H1 (cell line): ENCODE measurements at regions not wholly inside any gene's neighbourhood (a gene's known extent, or its start where the extent isn't known, plus 50 kb on each side); places are given as distances from the start of the nearest gene placed in this dataset.
A peak's percentile ranks its signal among the peaks of the same experiment; 100 is the strongest.

Experiments used
- CTCF ChIA-PET: fragments of 300-600 bp; sonication (Branson Sonifier 250); formaldehyde crosslinking; loops from one replicate; lab custom pipeline; 2021; ENCODE audit not compliant: partially characterized antibody; lab: Charles Lee
- POLR2A ChIA-PET: fragments of 300-600 bp; sonication (Branson Sonifier 250); formaldehyde crosslinking; loops from one replicate; lab custom pipeline; 2021; ENCODE audit warnings: inconsistent platforms; ENCODE audit not compliant: partially characterized antibody; lab: Charles Lee
- DNase-seq, 2 experiments: peaks; one replicate each; pipeline versions ENCODE4 v3.0.0 to v3.0.0-alpha.2; 2010 to 2022; ENCODE audit warnings: low spot score in 2 of 2, low read depth in 1 of 2, mixed read lengths in 1 of 2
- FAIRE-seq: peaks from 2 replicates; lab custom pipeline; 2011; peaks lifted over from hg19 to GRCh38; lab: Jason Lieb, UNC
- H2AFZ ChIP-seq: 2 replicates; pipeline ENCODE4 v1.8.1; 2012; ENCODE audit warnings: low read length, inconsistent platforms
- H2AK5ac ChIP-seq: 2 replicates; pipeline ENCODE4 v1.6.1; 2013; ENCODE audit warnings: low read depth, low read length
- H2BK120ac ChIP-seq: replicated peaks from 2 replicates; pipeline ENCODE3; 2013; ENCODE audit warnings: low read depth, low read length, inconsistent platforms
- H2BK12ac ChIP-seq: 2 replicates; pipeline ENCODE4 v1.6.1; 2013; ENCODE audit warnings: low read depth, low read length
- H2BK15ac ChIP-seq: 2 replicates; pipeline ENCODE4 v1.6.1; 2013; ENCODE audit warnings: low read length
- H2BK20ac ChIP-seq: 2 replicates; pipeline ENCODE4 v1.6.1; 2013; ENCODE audit warnings: low read length
- H2BK5ac ChIP-seq: 2 replicates; pipeline ENCODE4 v1.6.1; 2013; ENCODE audit warnings: low read depth, low read length
- H3K14ac ChIP-seq: 2 replicates; pipeline ENCODE4 v1.6.1; 2013; ENCODE audit warnings: inconsistent platforms; ENCODE audit not compliant: insufficient read length
- H3K18ac ChIP-seq: 2 replicates; pipeline ENCODE4 v1.6.1; 2013; ENCODE audit warnings: low read length; ENCODE audit errors: extremely low read depth
- H3K23ac ChIP-seq: 2 replicates; pipeline ENCODE4 v1.6.1; 2013; ENCODE audit warnings: inconsistent platforms; ENCODE audit not compliant: insufficient read length
- H3K23me2 ChIP-seq: 2 replicates; pipeline ENCODE4 v1.6.1; 2013; ENCODE audit warnings: low read depth, low read length
- H3K27ac ChIP-seq: 2 replicates; pipeline ENCODE4 v1.6.1; 2011; ENCODE audit warnings: low read depth, low read length, inconsistent platforms
- H3K27me3 ChIP-seq, 4 experiments: replicated peaks in 1 of 4; 1 replicate in 1 of 4; 2 replicates in 3 of 4; pipeline versions ENCODE4 v1.6.1 to v1.8.1; 2011 to 2013; ENCODE audit warnings: low read length in 3 of 4, mild to moderate bottlenecking in 3 of 4, inconsistent platforms in 2 of 4, mixed read lengths in 2 of 4, moderate library complexity in 1 of 4; ENCODE audit not compliant: control insufficient read depth in 3 of 4, insufficient read depth in 3 of 4; ENCODE audit errors: extremely low read depth in 1 of 4
- H3K36me3 ChIP-seq, 4 experiments: 2 replicates each; pipeline versions ENCODE4 v1.6.1 to v1.8.1; 2011 to 2013; ENCODE audit warnings: mild to moderate bottlenecking in 4 of 4, low read length in 3 of 4, moderate library complexity in 2 of 4, control low read depth in 1 of 4, inconsistent platforms in 1 of 4; ENCODE audit not compliant: insufficient read depth in 4 of 4, control insufficient read depth in 2 of 4
- H3K4ac ChIP-seq: replicated peaks from 2 replicates; pipeline ENCODE3; 2013; ENCODE audit warnings: low read length, low read depth, mixed read lengths, inconsistent platforms; ENCODE audit not compliant: insufficient read length
- H3K4me1 ChIP-seq, 4 experiments: replicated peaks in 1 of 4; 1 replicate in 1 of 4; 2 replicates in 3 of 4; pipeline versions ENCODE4 v1.6.1 to v1.8.1; 2011 to 2013; ENCODE audit warnings: low read length in 3 of 4, inconsistent platforms in 2 of 4, mixed read lengths in 1 of 4; ENCODE audit not compliant: insufficient read depth in 4 of 4, control insufficient read depth in 3 of 4
- H3K4me2 ChIP-seq, 2 experiments: 2 replicates each; pipeline versions ENCODE4 v1.6.1 to v1.8.1; 2011 to 2013; ENCODE audit warnings: low read depth in 2 of 2, low read length in 2 of 2, control low read depth in 1 of 2, inconsistent platforms in 1 of 2, mild to moderate bottlenecking in 1 of 2; ENCODE audit not compliant: insufficient read depth in 1 of 2
- H3K4me3 ChIP-seq, 4 experiments: fragments of 200-600, 300-600 bp in 1 of 4; sonication (generic), shearing (Covaris generic), sonication (Bioruptor Twin) in 1 of 4; 2 replicates each; pipeline versions ENCODE4 v1.5.1 to v1.8.1; 2011 to 2016; ENCODE audit warnings: low read length in 4 of 4, low read depth in 3 of 4, control low read depth in 2 of 4, inconsistent platforms in 2 of 4, mild to moderate bottlenecking in 2 of 4, mixed read lengths in 1 of 4, moderate library complexity in 1 of 4; ENCODE audit not compliant: insufficient read depth in 2 of 4; ENCODE audit errors: extremely low read depth in 1 of 4
- H3K56ac ChIP-seq: replicated peaks from 2 replicates; pipeline ENCODE3; 2013; ENCODE audit warnings: low read depth, mild to moderate bottlenecking, mixed read lengths, low read length, inconsistent platforms; ENCODE audit not compliant: insufficient read length
- H3K79me1 ChIP-seq: 2 replicates; pipeline ENCODE4 v1.6.1; 2013; ENCODE audit warnings: low read depth, low read length, control low read depth
- H3K79me2 ChIP-seq, 2 experiments: 2 replicates each; pipeline versions ENCODE4 v1.6.1 to v1.8.1; 2012 to 2013; ENCODE audit warnings: low read length in 2 of 2, mild to moderate bottlenecking in 2 of 2, inconsistent platforms in 1 of 2; ENCODE audit not compliant: insufficient read depth in 2 of 2, control insufficient read depth in 1 of 2
- H3K9ac ChIP-seq, 4 experiments: replicated peaks in 1 of 4; 1 replicate in 1 of 4; 2 replicates in 3 of 4; pipeline versions ENCODE4 v1.6.1 to v1.8.1; 2011 to 2013; ENCODE audit warnings: low read depth in 3 of 4, low read length in 3 of 4, control low read depth in 2 of 4, mild to moderate bottlenecking in 2 of 4, moderate library complexity in 2 of 4, inconsistent platforms in 1 of 4; ENCODE audit errors: extremely low read depth in 1 of 4
- H3K9me3 ChIP-seq, 2 experiments: 2 replicates each; pipeline versions ENCODE4 v1.6.1 to v1.8.1; 2012 to 2013; ENCODE audit warnings: mild to moderate bottlenecking in 2 of 2, moderate library complexity in 2 of 2, control low read depth in 1 of 2, inconsistent platforms in 1 of 2, low read depth in 1 of 2, low read length in 1 of 2, mixed read lengths in 1 of 2; ENCODE audit not compliant: insufficient read depth in 2 of 2
- H4K20me1 ChIP-seq, 2 experiments: replicated peaks in 1 of 2; 2 replicates each; pipeline versions ENCODE3 to v1.8.1; 2011 to 2013; ENCODE audit warnings: inconsistent platforms in 2 of 2, low read length in 2 of 2, mild to moderate bottlenecking in 1 of 2; ENCODE audit not compliant: insufficient read depth in 2 of 2, control insufficient read depth in 1 of 2
- H4K5ac ChIP-seq: 2 replicates; pipeline ENCODE4 v1.6.1; 2013; ENCODE audit warnings: low read length, low read depth, mixed read lengths, inconsistent platforms; ENCODE audit not compliant: insufficient read length
- H4K8ac ChIP-seq: 2 replicates; pipeline ENCODE4 v1.8.0; 2013; ENCODE audit warnings: mild to moderate bottlenecking, moderate library complexity, low read length, inconsistent platforms; ENCODE audit not compliant: insufficient read depth; ENCODE audit errors: extremely low read depth
- H4K91ac ChIP-seq: replicated peaks from 2 replicates; pipeline ENCODE3; 2013; ENCODE audit warnings: low read length, mixed read lengths, inconsistent platforms; ENCODE audit not compliant: insufficient read length
- BACH1 ChIP-seq: IDR thresholded peaks from 2 replicates; pipeline ENCODE4 v1.6.1; 2012; ENCODE audit warnings: low read length, improper control_type of control experiment
- CHD2 ChIP-seq: IDR thresholded peaks from 2 replicates; pipeline ENCODE4 v1.6.1; 2012; ENCODE audit warnings: low read length, improper control_type of control experiment
- EZH2 ChIP-seq: fragments of 200-600 bp; sonication (generic); IDR thresholded peaks from 2 replicates; pipeline ENCODE4 v1.7.1; 2012; ENCODE audit warnings: low read depth, mild to moderate bottlenecking, moderate library complexity, low read length, inconsistent platforms; ENCODE audit not compliant: severe bottlenecking
- HDAC6 ChIP-seq: IDR thresholded peaks from one replicate; pipeline ENCODE4 v1.7.1; 2012; ENCODE audit warnings: low read depth, mild to moderate bottlenecking, inconsistent platforms, low read length, moderate library complexity
- JUND ChIP-seq: IDR thresholded peaks from 2 replicates; pipeline ENCODE4 v1.6.1; 2011; ENCODE audit warnings: mild to moderate bottlenecking, improper control_type of control experiment, low read length
- KDM1A ChIP-seq: fragments of 200-600, 300-600 bp; sonication (generic); IDR thresholded peaks from 2 replicates; pipeline ENCODE4 v1.7.1; 2016; ENCODE audit warnings: mild to moderate bottlenecking, low read length, borderline replicate concordance
- SP1 ChIP-seq: IDR thresholded peaks from 2 replicates; pipeline ENCODE4 v1.6.1; 2011; ENCODE audit warnings: low read depth, low read length
- WGBS, 2 experiments: shearing (Covaris generic) in 1 of 2; methylation state at CpG; one replicate each; pipeline versions ENCODE4 v1.1.6 to v1.1.7; 2013 to 2015; ENCODE audit warnings: low lambda C conversion rate in 2 of 2, mixed read lengths in 2 of 2, inconsistent platforms in 1 of 2, low coverage in 1 of 2, missing lambda C conversion rate in 1 of 2; ENCODE audit not compliant: insufficient replicate concordance in 2 of 2, insufficient coverage in 1 of 2, insufficient read length in 1 of 2; ENCODE audit errors: extremely low coverage in 1 of 2, missing lambda C conversion rate in 1 of 2; 5-methylcytosine and 5-hydroxymethylcytosine counted together
- TF ChIP-seq, protein P1 (sequence below), 3 experiments: IDR thresholded peaks; 1 replicate in 2 of 3; 2 replicates in 1 of 3; pipeline versions ENCODE4 v1.5.1 to v1.6.1; 2011; ENCODE audit warnings: low read length in 3 of 3, mild to moderate bottlenecking in 3 of 3, inconsistent platforms in 2 of 3, low read depth in 1 of 3, moderate library complexity in 1 of 3; ENCODE audit not compliant: insufficient read depth in 1 of 3; ENCODE audit errors: control extremely low read depth in 1 of 3

DNA sequence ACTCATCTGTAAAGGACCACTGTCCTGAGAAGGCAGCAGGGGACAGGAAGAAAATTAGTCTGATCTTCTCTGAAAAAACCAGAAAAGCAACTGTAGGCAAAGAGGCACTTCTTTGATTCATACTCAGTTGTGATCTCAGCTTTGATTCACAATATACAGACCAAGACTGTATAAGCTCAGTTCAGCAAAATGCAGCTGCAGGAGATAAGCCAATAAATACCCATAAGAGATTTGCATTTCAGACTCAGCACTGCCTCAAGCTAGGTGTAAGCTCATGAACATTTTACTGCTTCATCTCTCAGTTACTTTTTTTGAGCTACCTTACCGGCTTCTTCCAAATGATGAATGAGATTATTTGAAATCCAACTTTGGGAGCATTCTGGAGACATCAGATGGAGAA lies 64.2 kb upstream of the LYZL1 start:
- Histone ChIP-seq H2BK5ac (no peak overlapping the region), H4K91ac (no peak overlapping the region), H3K36me3 (no peaks in the 10 kb centered on the region), H3K4me3 (no peak overlapping the region), H3K23me2 (no peaks in the 10 kb centered on the region; the same call in 1 of the 2 replicates), H2BK120ac (no peak overlapping the region), H3K27ac (no peak overlapping the region), H3K14ac (no peak overlapping the region), H2AFZ (peak overlapping the region; percentile 33; the same call in 1 of the 2 replicates), H3K56ac (no peak overlapping the region), H3K79me1 (no peaks in the 10 kb centered on the region), H4K8ac (no peak overlapping the region), H2BK20ac (no peak overlapping the region), H2BK12ac (no peak overlapping the region), H3K9me3 (no peaks in the 10 kb centered on the region), H4K20me1 (no peaks in the 10 kb centered on the region), H3K4me1 (peaks cover 0 to 4% (median 0%) of the 10 kb centered on the region in 4 experiments; a peak in 3 of 7 replicates), H3K4me2 (no peak overlapping the region), H3K18ac (no peak overlapping the region), H2BK15ac (no peak overlapping the region), H3K79me2 (no peaks in the 10 kb centered on the region), H3K9ac (no peak overlapping the region), H3K23ac (no peak overlapping the region), H3K4ac (no peak overlapping the region), H2AK5ac (no peak overlapping the region), H3K27me3 (no peaks in the 10 kb centered on the region), H4K5ac (no peak overlapping the region)
- DNase-seq, result no peak
- CTCF ChIA-PET, result interaction anchor here (0.9 to 3.0 kb wide), 5 partner anchors 14 to 595 kb away, joined by 3 to 10 read pairs (median 4); no protein-coding TSS in a partner anchor
- TF ChIP-seq, protein P1, sequence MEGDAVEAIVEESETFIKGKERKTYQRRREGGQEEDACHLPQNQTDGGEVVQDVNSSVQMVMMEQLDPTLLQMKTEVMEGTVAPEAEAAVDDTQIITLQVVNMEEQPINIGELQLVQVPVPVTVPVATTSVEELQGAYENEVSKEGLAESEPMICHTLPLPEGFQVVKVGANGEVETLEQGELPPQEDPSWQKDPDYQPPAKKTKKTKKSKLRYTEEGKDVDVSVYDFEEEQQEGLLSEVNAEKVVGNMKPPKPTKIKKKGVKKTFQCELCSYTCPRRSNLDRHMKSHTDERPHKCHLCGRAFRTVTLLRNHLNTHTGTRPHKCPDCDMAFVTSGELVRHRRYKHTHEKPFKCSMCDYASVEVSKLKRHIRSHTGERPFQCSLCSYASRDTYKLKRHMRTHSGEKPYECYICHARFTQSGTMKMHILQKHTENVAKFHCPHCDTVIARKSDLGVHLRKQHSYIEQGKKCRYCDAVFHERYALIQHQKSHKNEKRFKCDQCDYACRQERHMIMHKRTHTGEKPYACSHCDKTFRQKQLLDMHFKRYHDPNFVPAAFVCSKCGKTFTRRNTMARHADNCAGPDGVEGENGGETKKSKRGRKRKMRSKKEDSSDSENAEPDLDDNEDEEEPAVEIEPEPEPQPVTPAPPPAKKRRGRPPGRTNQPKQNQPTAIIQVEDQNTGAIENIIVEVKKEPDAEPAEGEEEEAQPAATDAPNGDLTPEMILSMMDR (IDR thresholded peaks at IDR 0.05; ENCODE audit: control extremely low read depth in 1 of 3, insufficient read depth in 1 of 3, low read depth in 1 of 3, low read length in 3 of 3), result no peak
- TF ChIP-seq KDM1A (no peak), JUND (no peak), BACH1 (no peak), SP1 (no peak), HDAC6 (no peak), CHD2 (no peak), EZH2 (no peak)
- WGBS, 2 experiments, result 86% methylated on average over 1 of the region's 1 CpG; no CpG with 5 or more reads in 1 of the 2 experiments
- FAIRE-seq, result no peak
- POLR2A ChIA-PET, result no interaction called here
